Right forelimb (tissue), 1 donor: ENCODE measurements at regions not wholly inside any gene's neighbourhood (a gene's known extent, or its start where the extent isn't known, plus 50 kb on each side); places are given as distances from the start of the nearest gene placed in this dataset.
"Not testable (repeated sequence)": the region's sequence is repeated elsewhere in the genome, so short reads cannot be mapped to it uniquely, and the experiment has no call there.

ENCODE experiments used
- DNase-seq: peaks from one replicate; pipeline ENCODE4 v3.0.0-alpha.2; 2018

DNA sequence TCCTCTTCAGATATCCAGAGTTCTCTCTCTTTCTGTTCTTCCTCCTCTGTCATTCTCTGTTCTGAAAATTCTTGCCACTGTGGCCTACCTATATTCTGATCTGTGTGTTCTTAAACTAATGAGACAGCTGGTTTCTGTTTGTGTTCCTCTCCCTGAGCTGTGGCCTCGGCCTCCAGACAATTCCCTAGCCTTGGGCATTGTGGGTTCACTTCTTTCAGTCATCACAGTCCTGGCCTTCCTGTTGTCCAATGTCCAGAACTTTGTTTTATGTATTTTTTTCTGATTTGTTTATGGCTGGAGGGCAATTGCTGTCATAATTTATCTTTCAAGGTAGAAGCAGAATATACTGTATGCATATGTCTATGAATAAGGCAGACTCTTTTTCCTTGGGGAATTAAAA, 173.2 kb upstream of the MTPN start:
- no peak for DNase-seq

DNA sequence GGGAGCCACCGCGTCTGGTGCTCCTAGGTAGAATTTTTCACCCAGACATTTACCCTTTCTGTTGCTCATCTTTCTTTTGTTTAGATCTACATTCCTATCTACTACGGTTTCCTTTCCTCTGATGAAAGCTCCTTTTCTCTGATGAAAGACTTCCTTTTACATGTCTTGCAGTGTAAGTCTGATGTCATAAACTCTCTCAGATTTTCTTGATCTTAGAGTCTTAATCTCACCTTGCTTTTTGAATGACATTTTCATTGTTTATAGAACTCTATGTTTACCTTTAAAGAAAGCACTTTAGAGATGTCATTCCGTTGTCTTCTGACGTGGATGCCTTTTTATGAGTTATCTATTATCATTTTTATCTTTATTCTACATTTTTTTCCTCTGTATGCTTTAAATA, 171.8 kb upstream of the MTPN start:
- DNase-seq: no peak

DNA sequence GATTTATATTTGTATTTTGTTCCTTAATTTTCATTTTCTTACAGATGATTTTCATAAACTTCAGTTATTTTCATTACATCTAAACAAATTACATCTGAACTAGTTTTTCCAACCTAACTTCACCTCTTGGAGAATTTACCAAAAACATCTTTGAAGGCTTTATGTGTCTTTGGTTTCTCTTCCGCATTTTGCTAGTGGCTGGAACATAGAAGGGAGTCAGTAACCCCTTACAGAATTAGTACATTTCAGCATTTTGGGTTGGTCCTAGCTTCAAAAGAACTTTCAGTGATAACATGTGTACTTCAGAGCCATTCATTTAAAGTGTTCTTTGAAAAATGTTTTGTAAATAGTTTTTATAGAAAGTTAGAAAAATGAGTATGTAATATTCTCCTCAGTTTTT, 169.8 kb upstream of the MTPN start:
- no peak for DNase-seq

DNA sequence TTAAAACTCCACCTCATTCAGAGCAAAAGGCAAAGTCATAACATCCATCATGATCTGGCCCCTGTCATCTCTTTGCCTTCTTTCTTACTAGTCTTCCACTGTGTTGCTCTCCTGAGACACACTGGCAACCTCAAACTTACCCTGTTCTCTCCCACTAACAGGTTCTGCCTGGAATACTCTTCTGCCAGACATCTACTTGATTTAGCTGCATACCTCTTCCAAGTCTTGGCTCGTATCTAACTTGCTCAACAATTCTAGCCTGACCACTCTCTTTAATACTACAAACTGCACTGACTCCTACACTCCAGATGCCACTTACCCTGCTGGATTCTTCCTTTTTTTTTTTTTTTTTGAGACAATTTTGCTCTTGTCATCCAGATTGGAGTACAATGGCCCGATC, 167.0 kb upstream of the MTPN start:
- DNase-seq: no peak

DNA sequence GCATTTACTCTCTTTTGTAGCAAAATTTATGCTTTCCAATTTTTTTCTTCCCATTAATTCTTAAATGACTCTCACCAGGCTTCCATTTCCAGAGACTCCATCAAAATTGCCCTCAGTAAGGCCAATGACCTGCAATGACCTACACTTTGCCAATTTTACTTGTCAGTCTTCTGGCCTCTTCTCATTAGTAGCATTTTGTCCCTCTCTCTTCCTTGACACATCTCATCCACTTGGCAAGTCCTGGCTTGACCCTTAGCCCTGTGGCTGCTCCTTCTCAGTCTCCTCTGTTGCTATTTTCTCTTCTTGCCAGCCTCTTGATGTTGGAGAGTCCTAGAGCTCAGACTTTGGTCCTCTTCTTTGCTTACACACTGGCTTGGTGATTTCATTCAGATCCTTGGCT, 166.1 kb upstream of the MTPN start:
- no peak for DNase-seq

DNA sequence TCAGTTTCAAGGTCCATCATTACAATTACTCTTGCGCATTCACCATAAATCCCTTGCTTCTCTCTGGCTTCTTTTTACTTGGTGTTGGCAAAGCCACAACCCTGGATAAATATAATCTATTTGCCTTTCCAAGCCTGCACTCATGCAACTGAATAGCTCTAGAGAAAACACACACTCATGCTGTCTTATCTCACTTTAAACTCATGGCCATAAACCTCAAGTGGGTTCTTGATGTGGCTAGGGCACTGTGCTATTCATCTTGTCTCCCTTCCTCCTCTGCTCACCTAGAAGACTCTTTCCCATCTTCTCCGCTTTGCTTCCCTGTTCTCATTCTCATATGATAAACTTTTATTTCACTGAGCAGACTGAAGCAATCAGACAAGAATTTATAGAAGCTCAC, 165.4 kb upstream of the MTPN start:
- no peak for DNase-seq

DNA sequence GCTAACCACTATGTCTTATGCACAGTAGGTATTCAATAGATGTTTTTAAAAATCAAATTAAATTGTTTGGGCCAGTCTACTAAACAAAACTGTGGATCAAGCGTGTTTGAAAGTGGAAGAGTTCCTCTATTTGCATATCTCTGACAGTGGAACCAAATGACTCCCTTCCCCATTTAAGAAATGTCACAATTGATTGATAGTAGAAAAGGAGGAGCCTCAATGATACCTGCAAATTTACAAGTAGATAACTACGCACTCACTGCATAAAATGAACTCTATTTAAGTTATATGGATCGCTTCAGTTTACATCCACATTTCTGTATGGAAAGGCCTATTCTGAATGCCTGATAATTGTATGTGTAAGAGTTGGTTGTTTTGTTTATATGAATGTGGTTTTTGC, 163.3 kb upstream of the MTPN start:
- no peak for DNase-seq

DNA sequence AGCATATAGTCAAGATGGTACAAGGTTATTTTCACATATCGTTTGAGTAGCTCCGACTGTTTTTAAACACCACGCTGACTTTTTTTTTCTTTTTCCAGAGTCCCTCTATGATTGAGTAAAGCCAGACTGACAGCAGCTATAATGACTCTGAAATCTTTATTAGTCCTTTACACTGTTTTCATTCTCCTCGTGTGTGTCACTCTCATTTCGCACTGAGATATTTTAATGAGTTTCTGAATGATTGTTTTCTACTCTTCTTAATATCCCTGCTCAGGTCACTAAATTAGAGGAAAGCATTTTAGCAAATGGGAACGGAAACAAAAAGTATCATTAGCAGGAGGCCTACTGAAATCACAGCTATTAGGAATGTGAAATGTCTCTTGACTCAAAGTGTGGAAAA, 162.3 kb upstream of the MTPN start:
- DNase-seq: no peak

DNA sequence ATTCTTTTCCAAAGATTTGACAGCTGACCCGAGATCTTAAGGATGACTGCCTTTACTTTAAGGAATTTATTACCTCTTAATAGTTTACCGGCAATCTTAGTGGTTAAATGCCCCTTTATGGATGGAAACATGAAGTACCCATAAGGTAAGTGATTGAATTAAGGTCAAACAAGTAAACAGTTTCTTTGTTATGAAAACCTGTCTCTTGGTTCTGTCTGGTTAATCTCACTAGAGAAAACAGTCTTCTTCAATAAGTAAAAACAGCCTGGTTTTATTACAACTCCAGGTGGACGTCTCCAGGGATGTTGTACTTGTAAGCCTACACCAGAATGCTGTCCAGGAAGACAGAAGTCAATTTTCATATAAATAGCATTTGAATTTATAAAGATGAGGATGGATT, 161.8 kb upstream of the MTPN start:
- DNase-seq: no peak

DNA sequence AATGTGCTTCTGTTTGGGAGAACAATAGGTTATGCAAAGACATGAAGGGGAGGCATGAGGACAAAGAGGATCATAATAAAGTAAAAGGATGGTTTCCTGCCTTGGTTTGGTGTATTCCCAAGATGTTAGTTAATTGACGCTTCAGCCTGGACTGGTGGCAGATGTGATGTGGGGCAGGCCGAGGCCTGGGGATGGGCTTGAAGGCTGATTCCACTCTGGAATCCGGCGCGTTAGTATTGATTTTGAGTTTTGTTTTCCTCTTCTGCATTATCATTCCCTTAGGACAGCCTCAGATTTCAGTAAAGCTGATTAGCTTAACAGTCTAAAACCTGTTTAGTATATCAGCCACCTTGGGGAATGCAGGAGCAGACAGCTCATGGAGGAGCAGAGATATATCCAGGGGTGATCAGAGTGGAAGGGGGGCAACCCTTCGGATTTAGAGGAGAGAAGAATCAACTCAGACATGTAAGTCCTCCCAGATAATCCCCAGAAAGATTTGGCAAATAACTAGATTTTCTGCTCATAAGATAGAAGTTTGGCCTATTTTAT, 159.8 kb upstream of the MTPN start:
- DNase-seq: no peak

DNA sequence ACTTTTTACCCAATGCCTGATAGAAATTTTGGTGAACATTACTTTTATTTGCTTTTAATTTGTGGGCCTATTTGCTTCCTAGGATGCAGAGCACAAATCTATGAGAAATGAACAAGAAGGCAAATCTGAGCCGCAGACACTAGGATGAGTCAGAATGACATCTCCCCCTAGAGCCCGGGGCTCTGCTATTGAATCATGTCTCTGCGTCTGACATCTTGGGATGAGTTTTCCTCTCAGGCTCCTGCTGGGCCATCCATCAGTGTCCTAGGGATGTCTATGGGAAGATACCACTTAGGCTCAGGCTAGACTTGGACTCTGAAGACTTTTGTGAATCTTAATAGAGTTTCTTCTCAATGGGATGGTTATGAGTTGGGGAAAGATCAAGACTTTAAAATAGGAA, 157.3 kb upstream of the MTPN start:
- no peak for DNase-seq

DNA sequence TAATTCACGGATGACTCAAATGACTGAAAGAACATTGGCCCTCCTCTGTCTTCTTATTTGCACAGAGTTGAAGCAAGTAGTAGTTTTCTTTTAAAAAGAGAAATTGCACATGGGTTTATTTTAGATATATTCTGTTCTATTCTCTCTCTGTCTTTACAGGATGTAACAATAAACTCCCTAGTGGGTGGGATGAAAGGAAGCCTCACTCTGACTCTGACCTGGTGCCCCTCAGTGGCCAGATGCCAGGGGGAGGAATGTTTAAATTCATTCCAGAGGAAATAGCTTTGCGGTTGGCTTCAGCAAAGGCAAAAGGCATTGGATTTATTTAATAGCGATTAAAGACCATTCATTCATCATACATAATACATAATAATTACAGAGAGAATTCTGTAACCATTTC, 156.4 kb upstream of the MTPN start:
- DNase-seq: no peak

DNA sequence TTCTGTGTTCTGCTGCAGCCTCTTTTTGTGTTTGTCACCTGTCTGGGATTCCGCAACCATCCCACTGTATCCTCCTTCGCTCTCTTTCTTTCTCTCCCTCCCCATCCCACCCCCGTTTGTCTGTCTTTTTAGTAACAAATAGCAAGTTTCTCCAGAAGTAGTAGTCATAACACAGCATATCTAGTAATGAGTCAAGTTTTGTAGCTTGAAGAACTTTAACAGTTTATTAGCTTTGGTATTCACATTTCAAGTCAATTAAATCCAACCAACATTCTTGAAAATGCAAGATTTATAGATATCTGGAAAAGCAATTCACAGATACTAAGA, 154.1 kb upstream of the MTPN start:
- no peak for DNase-seq

DNA sequence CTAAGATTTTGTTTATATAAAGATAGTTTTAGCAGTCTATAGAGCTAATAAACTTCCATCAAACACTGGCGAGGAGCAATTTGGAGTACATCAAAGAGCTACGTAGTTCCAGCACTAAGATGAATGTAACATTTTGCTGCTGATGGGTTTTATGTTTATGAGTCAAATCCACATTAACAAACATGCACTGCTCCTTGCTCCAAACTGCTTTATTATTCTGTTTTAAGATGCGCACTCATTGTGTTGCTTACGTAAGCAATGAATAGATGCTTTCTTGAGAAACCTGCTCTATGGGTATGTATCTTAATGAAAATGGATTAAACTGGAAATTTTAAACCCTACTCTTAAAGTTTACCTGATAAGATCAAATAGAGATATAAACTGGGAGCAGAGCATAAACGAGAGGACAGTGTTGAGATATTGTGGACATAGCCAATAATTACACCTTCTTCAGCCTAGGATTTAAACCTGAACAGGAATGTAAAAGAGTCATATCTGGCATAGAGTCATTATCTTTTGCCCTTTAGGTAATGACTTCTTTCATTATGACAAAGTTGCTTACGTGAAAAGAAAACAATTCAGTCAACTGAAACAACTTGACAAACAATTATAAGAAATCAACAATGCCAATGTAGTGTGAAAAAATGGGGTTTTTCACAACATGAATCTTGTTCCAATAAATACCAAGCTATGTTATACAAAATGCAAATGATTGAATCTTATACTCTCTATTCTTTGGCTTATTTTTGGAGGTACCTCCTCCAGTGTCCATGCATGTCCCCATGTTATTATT, 153.5 kb upstream of the MTPN start:
- no peak for DNase-seq

DNA sequence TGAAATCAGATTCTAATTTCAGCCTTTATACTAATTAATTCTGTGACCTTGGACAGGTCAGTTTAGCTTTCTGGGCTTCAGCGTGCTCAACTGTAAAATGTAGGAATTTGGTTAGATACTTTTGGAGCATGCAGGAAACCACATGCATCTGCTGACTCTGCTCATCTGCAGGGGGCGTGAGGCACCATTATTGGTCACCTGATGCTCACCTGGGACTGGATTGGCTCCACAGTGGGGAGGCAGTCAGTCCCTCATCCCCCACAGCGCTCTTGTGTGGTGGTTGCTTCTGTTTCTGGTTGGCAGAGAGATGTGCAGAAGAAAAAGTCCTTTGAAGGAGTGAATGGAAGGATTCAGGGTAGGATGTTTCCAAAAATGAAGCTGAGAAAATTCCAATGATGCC, 150.9 kb upstream of the MTPN start:
- no peak for DNase-seq

DNA sequence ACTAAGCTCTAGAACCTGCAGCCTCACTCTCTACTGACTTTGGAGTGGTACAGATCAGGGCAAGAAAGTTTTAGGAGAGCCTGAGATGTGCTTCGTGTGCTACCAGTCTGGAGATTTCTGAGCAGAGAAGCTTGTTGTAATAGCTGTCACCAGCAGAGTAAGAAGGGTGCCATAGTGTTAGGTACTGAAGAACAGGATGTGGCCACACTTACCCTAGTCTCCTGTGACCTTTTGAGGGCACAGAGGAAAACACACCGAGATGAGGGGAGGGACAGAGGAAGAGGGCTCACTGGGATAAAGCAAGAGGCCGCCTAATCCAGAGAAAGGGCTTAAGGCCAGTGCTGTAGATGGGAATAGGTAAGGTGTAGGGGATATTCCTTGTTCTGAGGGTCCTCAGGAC, 146.2 kb upstream of the MTPN start:
- DNase-seq: no peak

DNA sequence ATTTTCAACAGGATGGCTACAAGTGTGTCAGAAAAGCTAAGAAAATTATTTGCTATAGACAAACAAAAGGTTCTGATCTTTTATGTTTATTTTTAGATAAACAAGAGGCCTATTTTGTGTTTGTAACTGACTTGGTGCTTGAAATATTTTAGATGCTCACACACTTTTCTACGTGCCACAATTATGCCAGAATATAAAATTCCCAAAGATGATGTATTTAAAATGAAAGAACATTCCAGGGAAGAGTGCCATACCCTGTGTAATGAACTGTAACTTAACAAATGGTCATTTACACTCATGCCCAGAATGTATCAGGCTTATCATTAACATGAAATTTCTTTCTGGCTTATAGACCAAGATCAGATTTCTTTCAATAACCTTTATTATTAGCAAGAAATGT, 144.9 kb upstream of the MTPN start:
- DNase-seq: no peak

DNA sequence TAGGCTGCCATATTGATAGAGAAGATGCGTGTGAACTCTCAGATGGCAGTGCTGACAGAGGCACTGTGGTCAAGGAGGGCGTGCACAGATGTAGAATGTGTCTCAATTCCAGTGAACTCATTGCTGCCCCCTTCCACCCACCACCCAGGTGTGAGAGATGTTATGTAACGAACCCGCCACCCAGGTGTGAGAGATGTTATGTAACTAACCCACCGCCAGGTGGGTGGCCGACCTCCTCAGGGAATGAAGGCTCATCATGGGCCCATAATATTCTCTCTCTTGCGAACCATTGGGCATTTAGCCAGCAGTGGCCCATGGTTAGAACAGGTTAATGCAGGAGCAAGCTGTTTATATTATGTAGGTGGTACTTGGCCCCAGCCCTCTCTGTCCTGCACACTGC, 140.4 kb upstream of the MTPN start:
- DNase-seq: no peak

DNA sequence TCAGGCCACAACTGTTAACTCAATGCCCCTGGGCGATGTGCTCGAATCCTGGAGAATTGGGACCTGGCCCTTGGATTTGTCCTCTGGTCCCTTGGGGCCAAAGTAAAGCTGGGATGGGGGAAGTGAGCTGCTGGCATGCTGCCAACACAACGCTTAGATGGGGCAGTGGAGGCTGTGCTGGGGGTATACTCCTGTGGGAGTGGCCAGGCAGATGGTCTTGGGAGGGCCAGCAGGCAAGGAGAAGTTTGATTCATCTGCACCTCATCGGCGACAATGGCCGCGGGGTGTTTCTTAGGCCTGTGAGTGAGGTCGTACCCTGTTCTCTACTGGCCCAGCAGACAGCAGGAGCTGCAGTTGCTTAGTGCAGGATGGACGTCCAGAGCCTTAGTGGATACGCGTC, 139.0 kb upstream of the MTPN start:
- no peak for DNase-seq

DNA sequence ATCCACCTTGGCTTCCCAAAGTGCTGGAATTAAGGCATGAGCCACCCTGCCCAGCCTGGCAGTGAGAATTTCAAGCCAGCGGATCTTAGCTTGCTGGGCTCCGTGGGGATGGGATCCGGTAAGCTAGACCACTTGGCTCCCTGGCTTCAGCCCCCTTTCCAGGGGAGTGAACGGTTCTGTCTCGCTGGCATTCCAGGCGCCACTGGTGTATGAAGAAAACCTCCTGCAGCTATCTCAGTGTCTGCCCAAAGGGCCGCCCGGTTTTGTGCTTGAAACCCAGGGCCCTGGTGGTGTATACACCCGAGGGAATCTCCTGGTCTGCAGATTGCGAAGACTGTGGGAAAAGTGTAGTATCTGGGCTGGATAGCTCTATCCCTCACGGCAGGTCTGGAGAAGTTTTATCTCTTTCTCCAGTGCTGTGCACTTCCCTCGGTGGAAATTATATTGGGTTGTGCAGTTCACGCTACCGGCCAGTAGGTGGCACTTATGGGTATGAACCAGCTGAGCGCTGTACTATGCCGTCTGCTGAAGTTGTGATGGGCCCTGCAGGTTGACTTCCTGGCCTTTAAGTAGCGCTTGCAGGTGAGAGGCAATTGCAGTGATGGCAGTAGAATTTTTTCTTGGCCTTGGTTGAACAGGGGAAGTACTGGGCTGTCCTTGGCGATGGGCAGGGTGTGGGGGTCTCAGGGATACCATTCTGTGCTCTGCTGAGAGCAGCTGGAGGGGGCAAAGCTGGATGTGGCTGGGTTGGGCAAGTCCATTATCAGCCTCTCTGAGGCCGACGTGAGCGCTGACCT, 138.0 kb upstream of the MTPN start:
- DNase-seq: no peak

DNA sequence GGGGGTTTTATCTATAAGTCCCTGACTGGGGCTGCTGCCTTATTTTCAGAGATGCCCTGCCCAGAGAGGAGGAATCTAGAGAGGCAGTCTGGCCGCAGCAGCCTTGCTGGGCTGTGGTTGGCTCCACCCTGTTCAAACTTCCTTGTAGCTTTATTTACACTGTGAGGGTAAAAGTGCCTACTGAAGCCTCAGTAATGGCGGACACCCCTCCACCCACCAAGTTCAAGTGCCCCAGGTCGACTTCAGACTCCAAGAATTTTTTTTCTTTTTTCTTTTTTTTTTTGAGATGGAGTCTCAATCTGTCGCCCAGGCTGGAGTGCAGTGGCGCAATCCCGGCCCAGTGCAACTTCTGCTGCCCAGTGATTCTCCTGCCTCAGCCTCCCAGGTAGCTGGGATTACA, 137.3 kb upstream of the MTPN start:
- DNase-seq: not testable (repeated sequence)

DNA sequence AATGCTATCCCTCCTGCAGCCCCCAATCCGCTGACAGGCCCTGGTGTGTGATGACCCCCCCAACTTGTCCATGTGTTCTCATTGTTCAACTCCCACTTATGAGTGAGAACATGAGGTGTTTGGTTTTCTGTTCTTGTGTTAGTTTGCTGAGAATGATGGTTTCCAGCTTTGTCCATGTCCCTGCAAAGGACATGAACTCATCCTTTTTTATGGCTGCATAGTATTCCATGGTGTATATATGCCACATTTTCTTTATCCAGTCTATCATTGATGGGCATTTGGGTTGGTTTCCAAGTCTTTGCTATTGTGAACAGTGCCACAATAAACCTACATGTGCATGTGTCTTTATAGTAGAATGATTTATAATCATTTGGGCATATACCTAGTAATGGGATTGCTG, 131.9 kb upstream of the MTPN start:
- not testable (repeated sequence) for DNase-seq

DNA sequence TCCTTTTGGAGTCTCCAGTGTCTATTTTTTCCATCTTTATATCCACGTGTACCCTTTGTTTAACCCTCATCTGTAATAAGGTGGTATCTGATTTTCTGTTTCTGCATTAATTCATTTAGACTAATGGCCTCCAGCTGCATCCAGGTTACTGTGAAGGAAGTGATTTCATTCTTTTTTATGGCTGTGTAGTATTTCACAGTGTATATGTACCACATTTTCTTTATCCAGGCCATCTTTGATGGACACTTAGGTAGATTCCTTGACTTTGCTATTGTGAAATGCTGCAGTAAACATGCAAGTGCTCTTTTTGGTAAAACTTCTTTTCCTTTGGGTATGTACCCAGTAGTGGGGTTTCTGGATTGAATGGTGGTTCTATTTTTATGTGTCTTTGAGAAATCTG, 128.0 kb upstream of the MTPN start:
- DNase-seq: no peak

DNA sequence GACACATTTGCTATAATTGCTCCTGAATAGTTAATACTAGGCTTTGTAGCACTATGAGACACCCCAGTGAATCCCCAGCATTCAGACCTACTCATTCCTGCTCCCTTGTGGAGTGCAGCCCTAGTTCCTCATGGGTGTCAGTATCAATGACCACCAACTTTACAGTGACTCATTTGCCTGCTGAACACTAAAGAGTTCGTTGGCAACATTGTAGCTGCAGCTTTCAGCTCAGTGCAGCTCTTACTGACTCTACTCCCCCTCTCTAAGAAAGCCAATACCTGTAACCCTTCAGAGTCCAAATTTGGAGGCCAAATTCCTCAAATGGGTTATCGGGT, 127.1 kb upstream of the MTPN start:
- no peak for DNase-seq
